Neutrophil (primary cell): ENCODE measurements at regions not wholly inside any gene's neighbourhood (a gene's known extent, or its start where the extent isn't known, plus 50 kb on each side); places are given as distances from the start of the nearest gene placed in this dataset.

Experiments used
- H3K27ac ChIP-seq: fragments of 200-600 bp; sonication (generic); 2 replicates; pipeline ENCODE4 v1.5.1; 2016; ENCODE audit warnings: mild to moderate bottlenecking, moderate library complexity
- H3K27me3 ChIP-seq: fragments of 200-600 bp; sonication (generic); 2 replicates; pipeline ENCODE4 v1.6.0; 2016; ENCODE audit warnings: mild to moderate bottlenecking
- H3K36me3 ChIP-seq: fragments of 200-600 bp; sonication (generic); 2 replicates; pipeline ENCODE4 v1.5.1; 2017
- H3K4me1 ChIP-seq, 2 experiments: fragments of 200-600 bp in 1 of 2; sonication (generic) in 1 of 2; 1 replicate in 1 of 2; 2 replicates in 1 of 2; pipeline versions ENCODE4 v1.5.1 to v1.6.1; 2013 to 2016; ENCODE audit warnings: low read depth in 1 of 2, low read length in 1 of 2, mild to moderate bottlenecking in 1 of 2, moderate library complexity in 1 of 2; ENCODE audit not compliant: control insufficient read depth in 1 of 2, insufficient read depth in 1 of 2
- H3K4me3 ChIP-seq, 2 experiments: fragments of 200-600 bp in 1 of 2; sonication (generic) in 1 of 2; 1 replicate in 1 of 2; 2 replicates in 1 of 2; pipeline ENCODE4 v1.5.1; 2013 to 2016; ENCODE audit warnings: low read depth in 1 of 2, low read length in 1 of 2, mild to moderate bottlenecking in 1 of 2, moderate library complexity in 1 of 2
- H3K9me3 ChIP-seq: fragments of 200-600 bp; sonication (generic); 2 replicates; pipeline ENCODE4 v1.5.1; 2016
- TF ChIP-seq, protein P1 (sequence below): fragments of 200-600 bp; sonication (generic); IDR thresholded peaks from 2 replicates; pipeline ENCODE4 v1.5.1; 2016; ENCODE audit warnings: antibody characterized with exemption

DNA sequence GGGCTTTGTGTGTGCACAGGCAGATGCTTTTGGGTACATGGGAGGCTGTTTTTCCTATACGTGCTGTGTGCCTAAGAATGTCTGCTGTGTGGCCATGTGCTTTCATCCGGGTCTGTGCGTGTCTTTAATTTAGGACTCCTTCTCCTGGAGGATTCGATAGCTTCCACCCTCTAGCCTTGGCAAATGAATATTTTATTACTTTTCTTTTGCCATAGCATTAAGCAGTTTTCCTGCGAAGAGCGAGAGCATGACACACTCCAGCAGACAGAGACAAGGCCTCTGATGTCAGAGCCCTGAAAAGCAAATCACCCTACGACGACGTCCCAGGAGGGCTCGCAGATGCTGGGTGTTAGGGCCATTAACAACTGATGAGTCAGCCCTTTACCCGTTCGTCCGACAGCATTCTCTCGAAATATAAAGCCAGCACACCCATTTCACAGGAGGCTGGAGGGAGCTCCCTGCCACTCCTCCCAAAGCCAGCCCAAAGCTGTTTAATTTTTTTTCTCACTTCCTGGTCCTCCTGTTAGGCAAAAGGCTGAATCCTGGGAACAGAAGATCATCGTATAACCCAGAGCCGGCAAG, 311.3 kb upstream of the ZMIZ1 start:
- Histone ChIP-seq H3K9me3 (no peaks in the 10 kb centered on the region), H3K4me1 (peaks cover 23 to 27% of the 10 kb centered on the region in 2 experiments), H3K27ac (peak overlapping the region; percentile 87), H3K4me3 (peak overlapping the region; percentile 44 to 55), H3K27me3 (peaks cover 20% of the 10 kb centered on the region), H3K36me3 (no peaks in the 10 kb centered on the region)
- TF ChIP-seq, protein P1, sequence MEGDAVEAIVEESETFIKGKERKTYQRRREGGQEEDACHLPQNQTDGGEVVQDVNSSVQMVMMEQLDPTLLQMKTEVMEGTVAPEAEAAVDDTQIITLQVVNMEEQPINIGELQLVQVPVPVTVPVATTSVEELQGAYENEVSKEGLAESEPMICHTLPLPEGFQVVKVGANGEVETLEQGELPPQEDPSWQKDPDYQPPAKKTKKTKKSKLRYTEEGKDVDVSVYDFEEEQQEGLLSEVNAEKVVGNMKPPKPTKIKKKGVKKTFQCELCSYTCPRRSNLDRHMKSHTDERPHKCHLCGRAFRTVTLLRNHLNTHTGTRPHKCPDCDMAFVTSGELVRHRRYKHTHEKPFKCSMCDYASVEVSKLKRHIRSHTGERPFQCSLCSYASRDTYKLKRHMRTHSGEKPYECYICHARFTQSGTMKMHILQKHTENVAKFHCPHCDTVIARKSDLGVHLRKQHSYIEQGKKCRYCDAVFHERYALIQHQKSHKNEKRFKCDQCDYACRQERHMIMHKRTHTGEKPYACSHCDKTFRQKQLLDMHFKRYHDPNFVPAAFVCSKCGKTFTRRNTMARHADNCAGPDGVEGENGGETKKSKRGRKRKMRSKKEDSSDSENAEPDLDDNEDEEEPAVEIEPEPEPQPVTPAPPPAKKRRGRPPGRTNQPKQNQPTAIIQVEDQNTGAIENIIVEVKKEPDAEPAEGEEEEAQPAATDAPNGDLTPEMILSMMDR = no peak

DNA sequence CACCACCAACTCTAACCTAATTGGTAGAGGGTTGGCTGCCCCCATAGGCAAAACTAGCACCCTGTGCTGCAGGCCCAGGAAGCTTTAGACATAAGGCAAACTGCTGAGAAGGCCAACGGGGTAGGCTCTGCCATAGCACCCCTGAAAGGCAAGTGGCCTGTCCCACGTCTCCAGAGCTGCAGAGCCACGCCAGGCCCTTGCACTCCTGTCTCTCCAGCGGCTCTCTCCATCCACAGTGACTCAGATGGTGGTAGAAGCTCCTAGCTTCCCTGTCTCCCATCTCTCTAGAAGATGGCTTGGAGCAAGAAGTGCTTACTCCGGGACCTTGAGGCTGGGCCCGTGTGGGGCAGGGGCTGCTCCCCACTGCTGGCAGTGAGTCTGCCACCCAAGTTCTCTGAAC, 310.6 kb upstream of the ZMIZ1 start:
- no peaks in the 10 kb centered on the region for H3K36me3 ChIP-seq
- peaks cover 20% of the 10 kb centered on the region for H3K27me3 ChIP-seq
- no peaks in the 10 kb centered on the region for H3K9me3 ChIP-seq
- H3K4me3 ChIP-seq = no peak overlapping the region
- no peak overlapping the region for H3K27ac ChIP-seq
- TF ChIP-seq, protein P1 = no peak
- peaks cover 23 to 27% of the 10 kb centered on the region in 2 experiments for H3K4me1 ChIP-seq

DNA sequence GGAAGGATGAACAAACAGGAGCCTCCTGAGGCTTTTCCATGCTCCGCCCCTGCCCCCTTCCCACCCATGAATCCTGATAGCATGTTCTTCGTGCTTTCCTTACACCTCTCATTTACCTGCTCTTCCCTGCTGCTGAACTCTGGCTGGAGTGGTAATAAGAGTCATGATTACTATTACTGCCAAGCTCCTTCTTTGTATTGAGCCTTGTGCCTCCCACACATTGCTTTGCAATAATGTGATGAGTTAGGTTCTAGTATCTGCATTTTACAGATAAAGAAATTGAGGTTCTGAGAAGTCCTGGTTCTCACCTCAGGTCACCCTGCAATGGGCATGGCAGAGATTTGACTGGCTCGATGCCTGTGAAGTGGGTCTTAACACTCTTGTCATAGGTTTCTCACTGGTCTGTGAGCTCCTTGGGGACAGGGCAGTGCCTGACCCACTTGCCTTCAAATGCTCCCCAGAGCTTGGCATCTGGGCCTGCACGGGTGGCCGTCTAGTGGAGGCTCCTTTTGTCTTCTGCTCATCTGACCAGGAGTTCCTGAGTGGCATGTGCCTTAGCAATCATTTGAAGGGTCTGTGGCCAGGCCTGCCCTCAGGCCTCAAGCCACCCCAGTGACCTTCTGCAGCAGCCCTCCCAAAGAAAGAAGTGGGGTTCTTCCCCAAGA, 309.2 kb upstream of the ZMIZ1 start:
- peaks cover 6% of the 10 kb centered on the region for H3K27me3 ChIP-seq
- TF ChIP-seq, protein P1 = no peak
- H3K4me1 ChIP-seq = peaks cover 21 to 23% of the 10 kb centered on the region in 2 experiments
- no peaks in the 10 kb centered on the region for H3K9me3 ChIP-seq
- no peak overlapping the region for H3K27ac ChIP-seq
- H3K4me3 ChIP-seq = no peak overlapping the region
- H3K36me3 ChIP-seq = no peaks in the 10 kb centered on the region

DNA sequence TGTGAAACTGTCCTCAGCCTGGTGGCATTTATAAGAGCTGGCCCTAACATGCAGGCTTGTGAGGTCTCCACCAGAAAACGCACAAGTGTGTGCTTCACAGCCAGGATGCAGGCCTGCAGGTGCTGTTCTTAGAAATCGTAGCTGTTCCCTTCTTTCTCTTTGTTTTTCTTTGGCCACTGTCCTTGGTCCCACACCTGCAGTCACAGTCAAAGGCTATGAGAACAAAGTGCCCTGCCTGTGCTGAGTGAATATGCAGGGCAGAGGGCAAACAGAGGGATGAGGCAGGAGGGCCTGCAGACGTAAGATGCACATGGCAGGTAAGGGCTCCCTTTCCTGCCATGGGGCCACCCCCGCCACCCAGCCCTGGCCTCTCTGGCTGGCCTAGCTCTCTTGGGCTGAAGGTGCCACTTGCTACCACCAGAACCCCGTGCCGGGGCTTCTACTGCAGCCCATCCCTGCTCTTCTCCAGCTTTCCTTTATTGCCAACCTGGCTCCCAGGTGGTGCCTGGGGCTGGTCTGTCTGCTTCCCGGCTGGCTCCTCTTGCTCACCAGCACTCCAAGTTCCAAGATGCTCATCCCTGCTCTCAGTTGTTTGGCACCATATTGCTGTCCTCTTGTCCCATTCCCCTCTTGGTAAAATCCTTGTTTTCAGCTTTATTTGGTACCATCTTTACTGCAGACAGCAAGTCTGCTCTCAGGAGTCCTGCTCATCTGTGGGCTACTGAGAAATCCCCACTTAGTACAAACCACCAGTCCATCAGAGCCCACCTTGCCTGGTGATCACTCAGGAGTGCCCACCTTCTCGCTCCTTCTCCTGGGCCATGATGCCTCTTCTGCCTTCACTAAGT, 308.1 kb upstream of the ZMIZ1 start:
- H3K9me3 ChIP-seq = no peaks in the 10 kb centered on the region
- no peak overlapping the region for H3K4me3 ChIP-seq
- H3K4me1 ChIP-seq = peaks cover 21 to 23% of the 10 kb centered on the region in 2 experiments
- TF ChIP-seq, protein P1 = no peak
- no peak overlapping the region for H3K27ac ChIP-seq
- H3K36me3 ChIP-seq = no peaks in the 10 kb centered on the region
- H3K27me3 ChIP-seq = no peaks in the 10 kb centered on the region

DNA sequence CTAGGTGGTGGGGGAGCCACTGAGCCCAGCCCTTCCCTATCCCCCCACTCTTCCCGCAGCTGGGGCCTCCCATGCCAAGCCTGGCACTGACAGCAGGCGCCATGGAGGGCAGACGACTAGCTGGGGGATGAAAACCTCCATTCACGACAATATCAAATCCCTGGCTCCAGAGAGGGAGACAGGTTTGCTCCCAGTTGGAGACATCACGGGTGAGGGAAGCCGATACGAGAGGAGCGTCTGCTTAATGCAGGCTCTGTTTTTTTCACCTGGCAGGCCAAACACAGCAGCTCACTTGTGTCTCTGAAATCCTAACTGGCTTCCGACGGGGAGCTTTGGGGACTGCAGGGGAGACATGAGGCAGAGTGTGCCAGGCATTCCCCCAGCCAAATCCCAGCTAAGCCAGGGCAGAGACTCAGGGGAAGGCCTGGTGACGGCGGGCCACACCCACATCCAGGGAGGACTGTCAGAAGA, 307.4 kb upstream of the ZMIZ1 start:
- H3K36me3 ChIP-seq = no peaks in the 10 kb centered on the region
- no peak overlapping the region for H3K4me3 ChIP-seq
- H3K27ac ChIP-seq = no peak overlapping the region
- H3K4me1 ChIP-seq = peaks cover 17 to 18% of the 10 kb centered on the region in 2 experiments
- no peaks in the 10 kb centered on the region for H3K9me3 ChIP-seq
- no peaks in the 10 kb centered on the region for H3K27me3 ChIP-seq
- TF ChIP-seq, protein P1 = no peak
